Sigmoid colon (tissue), 4 donors: ENCODE measurements at regions not wholly inside any gene's neighbourhood (a gene's known extent, or its start where the extent isn't known, plus 50 kb on each side); places are given as distances from the start of the nearest gene placed in this dataset.

Experiments
- POLR2A ChIP-seq, 2 donors: fragments of 450-650 bp; IDR thresholded peaks; one replicate each; pipeline ENCODE4 v1.6.1; 2016; ENCODE audit warnings: antibody characterized with exemption in 2 of 2, mild to moderate bottlenecking in 2 of 2, moderate library complexity in 2 of 2
- POLR2AphosphoS5 ChIP-seq, 4 donors: sonication (generic); formaldehyde crosslinking; IDR thresholded peaks; one replicate each; pipeline ENCODE4 v1.6.1; 2017; ENCODE audit warnings: antibody characterized with exemption in 4 of 4

DNA sequence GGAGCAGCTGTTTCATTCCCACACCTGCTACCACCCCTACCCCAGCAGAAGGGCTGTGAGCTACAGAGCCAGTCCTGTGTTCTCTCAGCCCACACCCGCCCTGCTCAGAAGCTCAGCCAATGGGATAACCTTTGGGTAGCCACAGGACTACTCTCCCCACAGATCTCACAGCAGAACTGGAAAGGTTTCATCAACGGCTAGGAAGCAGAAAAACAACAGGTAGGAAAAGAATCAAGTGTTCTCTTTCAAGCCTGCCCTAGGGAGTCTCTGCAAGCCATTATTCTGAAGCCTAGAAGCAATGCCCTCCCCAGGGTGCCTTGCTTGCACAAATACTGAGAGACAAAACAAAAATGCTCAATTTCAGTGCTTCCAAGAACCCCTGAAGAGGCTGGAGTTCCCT is 77.2 kb downstream of the TMPRSS5 start:
- TF ChIP-seq POLR2AphosphoS5 (IDR thresholded peaks at IDR 0.05) (no peak), POLR2A (IDR thresholded peaks at IDR 0.05) (no peak)
